Left renal cortex interstitium (tissue), 4 donors: ENCODE measurements at regions not wholly inside any gene's neighbourhood (a gene's known extent, or its start where the extent isn't known, plus 50 kb on each side); places are given as distances from the start of the nearest gene placed in this dataset.

Source experiments
- DNase-seq, 4 donors: peaks; one replicate each; pipeline ENCODE4 v3.0.0-alpha.2; 2013; ENCODE audit warnings: low read depth in 4 of 4, low spot score in 2 of 4, missing footprints in 1 of 4

DNA sequence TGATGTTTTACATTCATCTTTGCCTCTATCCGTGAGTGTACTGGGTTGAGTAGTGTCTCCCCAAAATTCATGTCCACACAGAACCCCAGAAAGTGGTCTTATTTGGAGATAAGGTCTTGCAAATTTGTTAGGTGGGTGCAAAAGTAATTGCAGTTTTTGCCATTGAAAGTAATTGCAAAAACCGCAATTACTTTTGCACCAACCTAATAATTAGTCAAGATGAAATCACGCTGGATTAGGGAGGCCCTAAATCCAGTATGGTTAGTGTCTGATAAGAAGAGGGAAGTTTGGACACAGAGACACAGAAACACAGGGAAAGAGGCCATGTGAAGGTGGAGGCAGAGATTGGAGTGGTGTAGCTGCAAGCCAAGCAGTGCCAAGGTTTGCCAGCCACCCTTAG lies 57.8 kb upstream of the SPRED2 start:
- DNase-seq, result no peak

DNA sequence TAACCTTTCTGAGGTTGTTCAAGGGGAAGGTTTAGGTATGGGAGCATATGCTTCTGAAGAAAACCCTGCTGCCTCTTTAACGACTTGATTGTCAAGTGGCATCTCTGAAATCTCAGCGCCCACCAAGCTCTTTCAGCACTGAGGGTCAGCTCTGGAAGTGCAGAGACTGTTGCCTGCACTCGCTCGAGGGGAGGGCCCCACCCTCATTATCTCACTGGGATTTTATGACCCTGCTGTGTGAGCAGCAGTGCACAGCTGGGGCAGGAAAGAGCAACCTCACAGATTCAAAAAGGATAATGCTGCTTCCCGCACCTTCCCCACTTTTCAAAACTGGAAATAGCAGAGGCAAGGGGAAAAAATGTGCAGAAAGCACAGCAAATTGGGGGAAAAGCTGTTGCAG lies 56.9 kb upstream of the SPRED2 start:
- DNase-seq, result no peak

DNA sequence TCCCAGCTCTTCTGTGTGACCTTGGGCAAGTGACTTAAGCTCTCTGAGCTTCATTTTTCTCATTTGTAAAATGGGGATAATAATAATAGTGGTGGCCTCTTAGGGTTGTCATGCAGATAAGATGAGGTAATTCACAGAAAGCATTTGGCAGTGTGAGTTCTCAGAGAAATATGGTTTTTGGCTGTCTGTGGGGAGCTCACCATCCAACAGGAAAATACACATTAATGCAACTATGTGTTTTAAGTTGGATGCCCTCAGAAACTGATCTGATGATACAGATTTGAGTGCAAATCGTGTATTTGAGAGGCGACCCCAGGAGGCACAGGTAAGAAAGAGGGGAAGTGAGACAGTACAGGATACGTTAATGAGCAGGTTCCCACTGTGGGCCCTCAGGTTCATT lies 56.1 kb upstream of the SPRED2 start:
- no peak for DNase-seq

- DNase-seq, result no peak
These were observed 55.0 kb upstream of the SPRED2 start for GRCh38 chr2:65487404-65487803.

GRCh38 chr2:65486802-65487201 lies 54.4 kb upstream of the SPRED2 start:
- no peak for DNase-seq

- DNase-seq, result no peak
These were observed 53.9 kb upstream of the SPRED2 start for GRCh38 chr2:65486282-65486681.

- DNase-seq, result no peak
These were observed 53.4 kb upstream of the SPRED2 start for GRCh38 chr2:65485839-65486238.

DNA sequence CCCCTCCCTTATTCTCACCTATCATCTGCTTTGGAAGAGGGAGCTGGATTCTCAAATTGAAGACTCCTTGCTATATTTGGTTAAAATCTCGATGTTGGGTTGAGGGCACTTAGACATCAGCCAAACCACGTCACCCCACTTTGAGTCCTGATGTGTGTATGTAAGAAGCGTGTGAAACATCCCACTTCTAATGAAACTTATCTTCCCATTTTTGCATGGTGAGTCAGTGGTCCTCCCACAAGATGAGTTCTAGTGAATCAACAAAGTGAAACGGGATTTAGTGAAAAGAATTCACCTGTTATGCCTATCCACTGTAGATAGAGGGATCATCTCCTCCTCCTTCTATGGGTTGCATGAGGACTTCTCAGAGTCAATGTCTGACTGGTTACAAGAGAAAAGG lies 51.4 kb upstream of the SPRED2 start:
- no peak for DNase-seq

GRCh38 chr2:65482971-65483370 lies 50.6 kb upstream of the SPRED2 start:
- DNase-seq, result no peak
